ENCODE measurements at regions not wholly inside any gene's neighbourhood (a gene's known extent, or its start where the extent isn't known, plus 50 kb on each side); places are given as distances from the start of the nearest gene placed in this dataset.
"Not testable (repeated sequence)": the region's sequence is repeated elsewhere in the genome, so short reads cannot be mapped to it uniquely, and the experiment has no call there.

GRCh38 chr10:81498011-81498551 is 376.9 kb upstream of the NRG3 start:
- no peak for DNase-seq

GRCh38 chr10:81502677-81503359 is 372.2 kb upstream of the NRG3 start:
- no peak for DNase-seq

GRCh38 chr10:81505777-81506176 is 369.2 kb upstream of the NRG3 start:
- not testable (repeated sequence) for DNase-seq

- DNase-seq: no peak
Observed at GRCh38 chr10:81514811-81515210, 360.2 kb upstream of the NRG3 start.

- DNase-seq: no peak
Observed at GRCh38 chr10:81520688-81521087, 354.3 kb upstream of the NRG3 start.

- DNase-seq: no peak
Observed at GRCh38 chr10:81524467-81524866, 350.5 kb upstream of the NRG3 start.

- DNase-seq: no peak
Observed at GRCh38 chr10:81532403-81532802, 342.6 kb upstream of the NRG3 start.

GRCh38 chr10:81534991-81535390 is 340.0 kb upstream of the NRG3 start:
- DNase-seq: no peak

- DNase-seq: no peak
Observed at GRCh38 chr10:81541517-81541916, 333.5 kb upstream of the NRG3 start.

GRCh38 chr10:81546243-81546642 is 328.8 kb upstream of the NRG3 start:
- DNase-seq: no peak

- DNase-seq: no peak
Observed at GRCh38 chr10:81548160-81548559, 326.8 kb upstream of the NRG3 start.

GRCh38 chr10:81564143-81564542 is 310.9 kb upstream of the NRG3 start:
- DNase-seq: no peak

GRCh38 chr10:81569488-81569887 is 305.5 kb upstream of the NRG3 start:
- DNase-seq: no peak

- no peak for DNase-seq
Observed at GRCh38 chr10:81570349-81570748, 304.6 kb upstream of the NRG3 start.

- DNase-seq: no peak
Observed at GRCh38 chr10:81570878-81571794, 303.9 kb upstream of the NRG3 start.

- no peak for DNase-seq
Observed at GRCh38 chr10:81575036-81575435, 300.0 kb upstream of the NRG3 start.

GRCh38 chr10:81576336-81576735 is 298.7 kb upstream of the NRG3 start:
- no peak for DNase-seq

GRCh38 chr10:81594991-81595390 is 280.0 kb upstream of the NRG3 start:
- no peak for DNase-seq

GRCh38 chr10:81600185-81600584 is 274.8 kb upstream of the NRG3 start:
- DNase-seq: no peak

GRCh38 chr10:81603106-81603620 is 271.8 kb upstream of the NRG3 start:
- no peak for DNase-seq

GRCh38 chr10:81644485-81644884 is 230.5 kb upstream of the NRG3 start:
- DNase-seq: not testable (repeated sequence)

- no peak for DNase-seq
Observed at GRCh38 chr10:81655986-81656385, 219.0 kb upstream of the NRG3 start.

GRCh38 chr10:81662837-81663236 is 212.2 kb upstream of the NRG3 start:
- DNase-seq: no peak

GRCh38 chr10:81664800-81665199 is 210.2 kb upstream of the NRG3 start:
- DNase-seq: not testable (repeated sequence)
